Gastroesophageal sphincter (tissue), 3 donors: ENCODE measurements at regions not wholly inside any gene's neighbourhood (a gene's known extent, or its start where the extent isn't known, plus 50 kb on each side); places are given as distances from the start of the nearest gene placed in this dataset.

Experiments used
- CTCF ChIP-seq, 4 experiments: fragments of 200-600 bp in 2 of 4; fragments of 450-650 bp in 2 of 4; sonication (generic) in 1 of 4; IDR thresholded peaks; one replicate each; pipeline ENCODE4 v1.5.1; 2017 to 2019; ENCODE audit warnings: antibody characterized with exemption in 4 of 4, mild to moderate bottlenecking in 2 of 4, moderate library complexity in 2 of 4
- EP300 ChIP-seq: sonication (generic); formaldehyde crosslinking; IDR thresholded peaks from one replicate; pipeline ENCODE4 v1.6.1; 2017; ENCODE audit warnings: antibody characterized with exemption, mild to moderate bottlenecking
- POLR2A ChIP-seq, 2 donors: fragments of 450-650 bp; IDR thresholded peaks; one replicate each; pipeline ENCODE4 v1.6.1; 2017; ENCODE audit warnings: antibody characterized with exemption in 2 of 2, mild to moderate bottlenecking in 2 of 2, moderate library complexity in 1 of 2
- POLR2AphosphoS5 ChIP-seq: sonication (generic); formaldehyde crosslinking; IDR thresholded peaks from one replicate; pipeline ENCODE4 v1.6.1; 2017; ENCODE audit warnings: antibody characterized with exemption

DNA sequence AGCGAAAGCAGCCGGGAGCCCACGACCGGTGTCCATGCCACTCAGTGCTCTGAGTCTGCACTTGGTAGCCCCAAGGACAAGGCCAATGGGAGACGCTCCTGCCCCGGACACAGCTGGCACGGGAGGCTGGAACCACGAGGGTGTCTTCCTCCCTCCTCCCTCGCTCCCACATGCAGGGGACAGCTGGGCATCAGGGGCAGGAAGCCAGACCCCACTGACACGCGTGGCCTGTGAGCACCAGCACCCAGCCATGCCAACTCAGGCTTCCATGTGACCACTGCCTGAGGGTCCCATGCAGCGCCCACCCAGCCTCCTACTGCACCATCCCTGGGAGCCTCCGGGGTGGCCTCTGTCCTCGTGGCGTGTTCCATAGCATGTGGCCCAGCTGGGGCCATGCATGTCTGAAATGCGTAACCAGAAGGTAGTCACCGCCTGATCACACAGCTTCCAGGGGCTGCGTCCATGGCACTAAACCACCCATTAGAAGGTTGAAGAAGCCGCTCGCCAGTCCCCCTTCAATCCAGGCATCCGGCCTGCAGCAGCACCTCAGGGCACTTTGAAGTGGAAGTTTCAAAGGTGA lies 323.2 kb upstream of the SALL3 start:
- TF ChIP-seq CTCF (IDR thresholded peaks at IDR 0.05), result no peak
- no peak for TF ChIP-seq POLR2A (IDR thresholded peaks at IDR 0.05)
- no peak for TF ChIP-seq EP300
- no peak for TF ChIP-seq POLR2AphosphoS5
